PFSK-1 (cell line): ENCODE measurements at regions not wholly inside any gene's neighbourhood (a gene's known extent, or its start where the extent isn't known, plus 50 kb on each side); places are given as distances from the start of the nearest gene placed in this dataset.

ENCODE experiments used
- FOXP2 ChIP-seq: optimal IDR thresholded peaks from 2 replicates; pipeline ENCODE3; 2011; ENCODE audit warnings: borderline replicate concordance, control low read depth, inconsistent platforms; ENCODE audit not compliant: insufficient read depth; ENCODE audit errors: extremely low read length, extremely low read depth
- POLR2AphosphoS5 ChIP-seq: IDR thresholded peaks from 2 replicates; pipeline ENCODE4 v1.6.1; 2012; ENCODE audit warnings: low read depth, mild to moderate bottlenecking, control low read depth, low read length, moderate library complexity
- REST ChIP-seq, 2 experiments: IDR thresholded peaks; 2 replicates each; pipeline versions ENCODE4 v1.6.1 to v1.8.0; 2011 to 2012; ENCODE audit warnings: low read depth in 2 of 2, low read length in 2 of 2, control low read depth in 1 of 2, inconsistent platforms in 1 of 2, mild to moderate bottlenecking in 1 of 2, moderate library complexity in 1 of 2; ENCODE audit not compliant: insufficient read depth in 1 of 2
- SIN3A ChIP-seq: IDR thresholded peaks from 2 replicates; pipeline ENCODE4 v1.6.1; 2012; ENCODE audit warnings: mild to moderate bottlenecking, low read length, moderate library complexity, borderline replicate concordance; ENCODE audit not compliant: insufficient read depth
- TAF1 ChIP-seq: IDR thresholded peaks from 2 replicates; pipeline ENCODE4 v1.6.1; 2012; ENCODE audit warnings: low read length, control low read depth, borderline replicate concordance; ENCODE audit not compliant: insufficient read depth

- no peak for TF ChIP-seq SIN3A
- TF ChIP-seq REST (IDR thresholded peaks at IDR 0.05; ENCODE audit: insufficient read depth in 1 of 2, low read depth in 2 of 2, low read length in 2 of 2), result no peak
- TF ChIP-seq TAF1, result no peak
- TF ChIP-seq FOXP2, result no peak
- TF ChIP-seq POLR2AphosphoS5, result no peak
Observed at GRCh38 chr6:115554060-115554459, 506.6 kb downstream of the FRK start.

- TF ChIP-seq SIN3A, result no peak
- no peak for TF ChIP-seq POLR2AphosphoS5
- no peak for TF ChIP-seq FOXP2
- no peak for TF ChIP-seq REST (IDR thresholded peaks at IDR 0.05; ENCODE audit: insufficient read depth in 1 of 2, low read depth in 2 of 2, low read length in 2 of 2)
- no peak for TF ChIP-seq TAF1
Observed at GRCh38 chr6:115551527-115551926, 509.2 kb downstream of the FRK start.

GRCh38 chr6:115545672-115545986 is 515.1 kb downstream of the FRK start:
- TF ChIP-seq POLR2AphosphoS5, result no peak
- no peak for TF ChIP-seq TAF1
- no peak for TF ChIP-seq REST (IDR thresholded peaks at IDR 0.05; ENCODE audit: insufficient read depth in 1 of 2, low read depth in 2 of 2, low read length in 2 of 2)
- no peak for TF ChIP-seq FOXP2
- no peak for TF ChIP-seq SIN3A

- TF ChIP-seq REST (IDR thresholded peaks at IDR 0.05; ENCODE audit: insufficient read depth in 1 of 2, low read depth in 2 of 2, low read length in 2 of 2) (no peak), FOXP2 (no peak), POLR2AphosphoS5 (no peak), SIN3A (no peak), TAF1 (no peak)
Observed at GRCh38 chr6:115544765-115545671, 515.7 kb downstream of the FRK start.
